C4-2B (cell line): ENCODE measurements at regions not wholly inside any gene's neighbourhood (a gene's known extent, or its start where the extent isn't known, plus 50 kb on each side); places are given as distances from the start of the nearest gene placed in this dataset.

Source experiments
- CTCF ChIP-seq: fragments of 450-650 bp; conservative IDR thresholded peaks from 2 replicates; pipeline ENCODE4 v1.5.1; 2017; ENCODE audit warnings: mild to moderate bottlenecking
- ZFX ChIP-seq: fragments of 450-650 bp; IDR thresholded peaks from 2 replicates; pipeline ENCODE4 v1.6.1; 2017

GRCh38 chr2:107534926-107535325 is 291.8 kb upstream of the RGPD4 start:
- TF ChIP-seq CTCF: no peak
- TF ChIP-seq ZFX: no peak
